ENCODE measurements at regions not wholly inside any gene's neighbourhood (a gene's known extent, or its start where the extent isn't known, plus 50 kb on each side); places are given as distances from the start of the nearest gene placed in this dataset.

- Histone ChIP-seq H3K27ac (no peak overlapping the region), H3K4me3 (no peak overlapping the region), H3K4me1 (no peaks in the 10 kb centered on the region), H3K9me3 (no peaks in the 10 kb centered on the region), H3K9ac (ENCODE audit: low read depth in 2 of 2, low read length in 2 of 2) (no peak overlapping the region), H3K36me3 (no peaks in the 10 kb centered on the region), H3K27me3 (no peaks in the 10 kb centered on the region)
- intact Hi-C loops (cut with DNase I): no loop called here
- DNase-seq: no peak
- TF ChIP-seq, protein P1, sequence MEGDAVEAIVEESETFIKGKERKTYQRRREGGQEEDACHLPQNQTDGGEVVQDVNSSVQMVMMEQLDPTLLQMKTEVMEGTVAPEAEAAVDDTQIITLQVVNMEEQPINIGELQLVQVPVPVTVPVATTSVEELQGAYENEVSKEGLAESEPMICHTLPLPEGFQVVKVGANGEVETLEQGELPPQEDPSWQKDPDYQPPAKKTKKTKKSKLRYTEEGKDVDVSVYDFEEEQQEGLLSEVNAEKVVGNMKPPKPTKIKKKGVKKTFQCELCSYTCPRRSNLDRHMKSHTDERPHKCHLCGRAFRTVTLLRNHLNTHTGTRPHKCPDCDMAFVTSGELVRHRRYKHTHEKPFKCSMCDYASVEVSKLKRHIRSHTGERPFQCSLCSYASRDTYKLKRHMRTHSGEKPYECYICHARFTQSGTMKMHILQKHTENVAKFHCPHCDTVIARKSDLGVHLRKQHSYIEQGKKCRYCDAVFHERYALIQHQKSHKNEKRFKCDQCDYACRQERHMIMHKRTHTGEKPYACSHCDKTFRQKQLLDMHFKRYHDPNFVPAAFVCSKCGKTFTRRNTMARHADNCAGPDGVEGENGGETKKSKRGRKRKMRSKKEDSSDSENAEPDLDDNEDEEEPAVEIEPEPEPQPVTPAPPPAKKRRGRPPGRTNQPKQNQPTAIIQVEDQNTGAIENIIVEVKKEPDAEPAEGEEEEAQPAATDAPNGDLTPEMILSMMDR (IDR thresholded peaks at IDR 0.05): no peak
Observed at GRCh38 chr2:11922294-11922693, 175.9 kb downstream of the LPIN1 start.

- no peak overlapping the region for H3K27ac ChIP-seq
- intact Hi-C loops (cut with DNase I): no loop called here
- H3K4me1 ChIP-seq: no peaks in the 10 kb centered on the region
- H3K9ac ChIP-seq (ENCODE audit: low read depth in 2 of 2, low read length in 2 of 2): no peak overlapping the region
- H3K9me3 ChIP-seq: no peaks in the 10 kb centered on the region
- no peaks in the 10 kb centered on the region for H3K36me3 ChIP-seq
- no peak overlapping the region for H3K4me3 ChIP-seq
- H3K27me3 ChIP-seq: no peaks in the 10 kb centered on the region
- TF ChIP-seq, protein P1 (IDR thresholded peaks at IDR 0.05): no peak
- no peak for DNase-seq
Observed at GRCh38 chr2:11923935-11924334, 177.5 kb downstream of the LPIN1 start.

GRCh38 chr2:11925295-11926066, 179.0 kb downstream of the LPIN1 start:
- H3K27ac ChIP-seq: no peak overlapping the region
- no peaks in the 10 kb centered on the region for H3K4me1 ChIP-seq
- H3K27me3 ChIP-seq: no peaks in the 10 kb centered on the region
- DNase-seq: no peak
- TF ChIP-seq, protein P1 (IDR thresholded peaks at IDR 0.05): no peak
- H3K4me3 ChIP-seq: no peak overlapping the region
- H3K9ac ChIP-seq (ENCODE audit: low read depth in 2 of 2, low read length in 2 of 2): no peak overlapping the region
- no peaks in the 10 kb centered on the region for H3K36me3 ChIP-seq
- intact Hi-C loops (cut with DNase I): no loop called here
- no peaks in the 10 kb centered on the region for H3K9me3 ChIP-seq

GRCh38 chr2:11930211-11930761, 183.9 kb downstream of the LPIN1 start:
- peak; percentile 26 for DNase-seq

DNA sequence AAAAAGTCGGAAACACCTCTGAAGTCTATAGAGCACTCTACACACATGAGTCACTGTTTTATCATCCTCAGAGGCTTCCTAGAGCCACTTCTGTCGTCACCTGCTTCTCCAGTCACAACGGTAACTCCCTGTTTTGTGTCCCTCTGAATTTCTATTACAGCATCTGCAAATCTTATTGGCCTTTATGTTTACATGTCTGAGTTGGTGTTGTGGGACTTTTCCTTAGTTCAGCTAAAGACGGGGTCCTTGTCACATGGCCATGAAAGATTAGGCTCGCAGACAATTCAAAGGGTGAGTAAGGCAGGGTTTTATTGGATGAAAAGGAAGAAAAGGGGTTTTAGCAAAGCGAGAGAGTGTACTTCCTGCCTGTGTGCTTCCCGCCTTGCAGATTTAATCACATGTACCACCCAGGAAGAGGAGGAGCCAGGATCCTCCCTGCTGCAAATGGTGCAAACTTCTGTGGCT, 185.6 kb downstream of the LPIN1 start:
- H3K27me3 ChIP-seq: no peaks in the 10 kb centered on the region
- no peak overlapping the region for H3K27ac ChIP-seq
- H3K4me1 ChIP-seq: no peaks in the 10 kb centered on the region
- no peak overlapping the region for H3K9ac ChIP-seq (ENCODE audit: low read depth in 2 of 2, low read length in 2 of 2)
- H3K4me3 ChIP-seq: no peak overlapping the region
- intact Hi-C loops (cut with DNase I): no loop called here
- H3K36me3 ChIP-seq: no peaks in the 10 kb centered on the region
- TF ChIP-seq, protein P1 (IDR thresholded peaks at IDR 0.05): no peak
- DNase-seq: no peak
- no peaks in the 10 kb centered on the region for H3K9me3 ChIP-seq

More at GRCh38 chr2:11930211-11930761, 183.9 kb downstream of the LPIN1 start:
- intact Hi-C loops (cut with DNase I): no loop called here
- H3K9me3 ChIP-seq: no peaks in the 10 kb centered on the region
- no peak overlapping the region for H3K4me3 ChIP-seq
- TF ChIP-seq, protein P1 (IDR thresholded peaks at IDR 0.05): no peak
- no peaks in the 10 kb centered on the region for H3K27me3 ChIP-seq
- H3K9ac ChIP-seq (ENCODE audit: low read depth in 2 of 2, low read length in 2 of 2): no peak overlapping the region
- no peaks in the 10 kb centered on the region for H3K36me3 ChIP-seq
- H3K27ac ChIP-seq: no peak overlapping the region
- H3K4me1 ChIP-seq: no peaks in the 10 kb centered on the region

Data from colonic mucosa (tissue), 4 donors.